ENCODE measurements at regions not wholly inside any gene's neighbourhood (a gene's known extent, or its start where the extent isn't known, plus 50 kb on each side); places are given as distances from the start of the nearest gene placed in this dataset.
"Not testable (repeated sequence)": the region's sequence is repeated elsewhere in the genome, so short reads cannot be mapped to it uniquely, and the experiment has no call there.

DNA sequence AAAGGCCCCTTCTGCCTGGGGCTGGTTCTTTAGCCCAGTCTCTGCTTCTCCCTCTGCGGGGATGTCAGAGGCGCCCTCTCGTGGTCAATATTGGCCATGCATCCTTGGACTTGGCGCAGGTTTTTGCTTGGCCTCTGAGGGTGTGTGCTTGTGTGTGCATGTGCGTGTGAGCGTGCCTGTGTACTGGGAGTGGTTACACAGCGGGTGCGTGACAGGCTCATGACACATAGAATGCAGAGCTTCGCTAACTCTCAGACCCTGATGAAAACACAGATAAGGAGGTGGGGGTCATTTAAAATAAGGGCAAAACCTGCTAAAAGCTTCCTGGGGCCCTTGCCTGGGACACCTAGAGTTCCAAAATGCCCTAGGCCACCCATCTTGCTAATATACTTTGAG is 160.9 kb downstream of the SMAD6 start:
- H3K4me3 ChIP-seq (ENCODE audit: low read depth, low read length): no peak overlapping the region
- DNase-seq (ENCODE audit: low read depth): peak; percentile 43

DNA sequence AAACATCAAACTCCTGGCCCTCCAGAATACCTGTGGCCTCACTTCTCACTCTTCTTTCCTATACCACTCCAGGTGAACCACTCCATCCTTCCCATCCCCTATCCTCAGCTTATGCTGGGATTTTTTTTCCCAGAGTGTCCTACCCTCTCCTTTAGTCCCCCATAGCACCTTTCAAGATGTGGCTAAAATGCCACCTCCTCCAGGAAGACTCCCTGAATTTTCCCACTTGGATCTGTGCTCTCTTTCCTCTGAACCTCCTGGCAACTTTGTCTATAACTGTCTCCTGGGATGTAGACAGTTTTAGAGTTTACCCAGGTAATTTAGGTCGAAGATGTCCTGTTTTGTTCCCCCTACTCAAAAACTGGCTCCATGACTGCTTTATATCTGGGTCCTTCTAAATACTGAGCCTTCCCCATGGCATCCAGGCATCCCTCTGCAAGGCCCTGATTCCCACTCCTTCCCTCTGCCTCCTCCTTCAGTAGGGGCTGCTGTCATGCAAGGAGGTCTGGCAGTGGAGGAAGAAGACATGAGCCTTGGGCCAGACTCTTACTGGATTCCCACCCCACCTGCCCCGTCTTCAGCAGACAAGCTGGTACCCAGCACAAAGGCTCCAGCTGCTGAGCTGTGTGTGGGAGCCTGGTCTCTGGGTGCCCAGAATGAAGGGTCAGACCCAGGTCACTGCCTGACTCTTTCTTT is 161.5 kb downstream of the SMAD6 start:
- no peak for DNase-seq (ENCODE audit: low read depth)
- H3K4me3 ChIP-seq (ENCODE audit: low read depth, low read length): no peak overlapping the region

DNA sequence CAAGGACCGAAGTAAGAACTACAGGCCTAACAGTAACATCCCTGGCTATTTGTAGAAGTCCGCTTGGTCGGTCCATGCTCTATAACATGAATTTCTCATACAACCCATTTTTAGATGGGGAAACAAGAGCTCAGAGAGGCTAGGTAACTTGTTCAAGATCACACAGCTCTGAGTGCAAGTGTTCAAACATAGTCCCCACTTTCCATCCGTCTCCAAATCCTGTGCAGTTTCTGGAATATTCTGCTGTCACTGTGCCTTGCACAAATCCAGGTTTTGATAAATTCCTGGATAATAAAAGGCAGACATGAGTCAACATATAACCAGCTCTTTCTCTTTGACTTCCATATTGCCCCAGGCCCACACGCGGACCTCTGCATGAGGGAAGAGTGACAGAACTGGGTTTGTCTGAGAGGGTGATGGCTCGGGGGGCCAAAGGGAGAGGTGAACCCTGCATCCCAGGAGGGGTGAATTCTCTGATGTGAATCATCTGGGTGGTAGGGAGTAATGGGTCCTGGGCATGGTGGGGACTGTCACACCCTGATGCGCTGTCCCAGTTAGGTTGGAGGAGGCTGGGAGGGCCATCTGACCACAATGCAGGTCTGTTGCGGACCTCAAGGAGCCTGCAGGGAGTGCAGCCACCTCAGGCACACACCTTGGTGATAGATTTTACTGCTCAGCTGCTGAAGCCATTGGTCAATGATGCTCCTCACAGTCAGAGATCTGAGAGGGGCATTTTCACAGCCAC is 162.2 kb downstream of the SMAD6 start:
- no peak overlapping the region for H3K4me3 ChIP-seq (ENCODE audit: low read depth, low read length)
- DNase-seq (ENCODE audit: low read depth): no peak

DNA sequence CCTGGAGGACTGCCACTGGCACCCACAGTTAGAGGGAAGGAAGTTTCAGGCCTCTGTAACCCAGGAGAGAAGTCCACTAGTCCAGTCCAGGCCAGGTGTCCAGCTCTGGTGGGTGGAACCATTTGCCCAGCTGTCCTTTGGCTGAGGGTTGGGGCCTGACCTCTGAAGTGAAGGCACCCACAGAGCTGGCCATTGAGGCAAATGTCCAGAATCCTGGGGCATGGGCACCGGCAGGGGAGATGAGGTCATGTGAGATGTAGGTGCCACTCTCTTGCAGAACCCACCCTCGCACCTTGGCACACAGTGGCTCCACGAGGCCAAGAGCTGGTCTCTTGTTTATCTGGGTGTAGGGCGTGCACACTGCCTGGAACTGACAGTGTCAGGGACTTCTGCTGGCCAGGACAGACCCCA is 162.8 kb downstream of the SMAD6 start:
- H3K4me3 ChIP-seq (ENCODE audit: low read depth, low read length): no peak overlapping the region
- no peak for DNase-seq (ENCODE audit: low read depth)

DNA sequence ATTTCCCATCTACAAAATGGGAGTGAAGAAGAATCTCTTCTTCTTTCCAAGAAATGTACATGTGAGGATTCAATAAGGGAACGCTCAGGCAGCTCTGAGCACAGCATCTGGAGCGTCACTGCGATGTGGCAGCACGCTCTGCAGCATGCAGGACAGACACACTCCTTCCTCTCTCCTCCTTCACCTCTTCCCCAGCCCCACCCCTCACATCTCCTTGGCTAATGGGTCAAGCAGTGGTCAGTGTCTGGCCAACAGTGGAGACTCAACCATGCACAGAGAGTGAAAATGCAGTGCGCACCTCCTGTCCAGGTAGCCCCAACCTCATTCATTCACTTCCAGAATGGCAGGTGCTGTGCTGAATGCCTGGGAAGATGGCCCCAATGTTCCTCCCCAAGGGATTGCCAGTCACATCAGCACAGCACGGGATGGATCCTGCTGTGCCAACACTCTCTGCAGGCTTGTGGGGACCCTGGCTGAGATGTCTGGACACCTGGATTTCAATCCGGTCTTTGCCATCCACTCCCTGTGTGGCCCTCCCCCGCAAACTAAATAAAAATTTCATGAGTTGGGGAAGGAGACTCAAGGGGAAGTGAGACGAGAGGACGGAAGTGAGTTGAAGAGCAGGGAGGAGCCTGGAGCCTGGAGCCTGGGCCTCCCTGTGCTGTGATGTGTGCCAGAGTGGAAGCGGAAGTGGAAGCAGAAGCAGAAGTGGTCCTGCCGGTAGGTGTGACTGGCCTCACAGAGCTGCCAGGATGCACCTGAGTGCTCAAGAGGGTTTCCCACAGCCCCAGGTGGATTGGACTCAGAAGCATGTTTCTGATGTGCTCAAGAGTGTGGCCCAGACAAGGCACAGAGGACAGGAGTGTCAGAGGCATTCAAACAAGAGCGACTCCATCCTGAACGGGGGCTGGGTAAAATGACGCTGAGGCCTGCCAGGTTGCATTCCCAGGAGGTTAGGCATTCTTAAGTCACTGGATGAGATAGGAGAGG is 163.9 kb downstream of the SMAD6 start:
- no peak for DNase-seq (ENCODE audit: low read depth)
- no peak overlapping the region for H3K4me3 ChIP-seq (ENCODE audit: low read depth, low read length)

DNA sequence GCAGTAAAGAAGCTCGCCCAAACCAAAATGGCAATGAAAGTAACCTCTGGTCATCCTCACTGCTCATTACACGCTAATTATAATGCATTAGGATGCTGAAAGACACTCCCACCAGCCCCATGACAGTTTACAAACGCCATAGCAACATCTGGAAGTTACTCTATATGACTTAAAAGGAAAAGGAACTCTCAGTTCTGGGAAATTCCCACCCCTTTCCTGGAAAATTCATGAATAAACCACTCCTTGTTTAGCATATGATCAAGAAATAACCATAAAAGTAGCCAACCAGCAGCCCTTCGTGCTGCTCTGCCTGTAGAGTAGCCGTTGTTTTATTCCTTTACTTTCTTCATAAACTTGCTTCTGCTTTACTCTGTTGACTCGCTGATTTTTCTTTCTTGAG is 164.6 kb downstream of the SMAD6 start:
- no peak overlapping the region for H3K4me3 ChIP-seq (ENCODE audit: low read depth, low read length)
- DNase-seq (ENCODE audit: low read depth): no peak

DNA sequence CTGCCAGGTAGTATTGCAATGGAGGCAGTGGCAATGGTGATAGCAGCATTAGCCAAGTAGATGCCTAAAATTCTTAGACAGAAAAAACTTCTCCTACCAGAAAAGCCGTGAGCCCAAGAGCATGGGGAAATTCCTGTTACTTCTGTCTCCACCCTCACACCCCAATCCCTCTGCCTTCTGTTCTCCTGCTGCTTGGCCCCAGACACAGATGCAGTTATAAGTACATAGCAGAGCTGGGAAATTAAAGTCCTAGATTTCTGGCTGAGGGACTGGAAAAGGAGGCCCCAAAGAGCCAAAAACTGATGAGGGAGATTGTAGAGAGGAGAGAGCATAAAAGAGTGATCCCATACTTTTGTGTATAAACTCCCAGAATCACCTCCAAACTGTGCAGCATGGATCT is 166.9 kb downstream of the SMAD6 start:
- no peak for DNase-seq (ENCODE audit: low read depth)
- H3K4me3 ChIP-seq (ENCODE audit: low read depth, low read length): no peak overlapping the region

DNA sequence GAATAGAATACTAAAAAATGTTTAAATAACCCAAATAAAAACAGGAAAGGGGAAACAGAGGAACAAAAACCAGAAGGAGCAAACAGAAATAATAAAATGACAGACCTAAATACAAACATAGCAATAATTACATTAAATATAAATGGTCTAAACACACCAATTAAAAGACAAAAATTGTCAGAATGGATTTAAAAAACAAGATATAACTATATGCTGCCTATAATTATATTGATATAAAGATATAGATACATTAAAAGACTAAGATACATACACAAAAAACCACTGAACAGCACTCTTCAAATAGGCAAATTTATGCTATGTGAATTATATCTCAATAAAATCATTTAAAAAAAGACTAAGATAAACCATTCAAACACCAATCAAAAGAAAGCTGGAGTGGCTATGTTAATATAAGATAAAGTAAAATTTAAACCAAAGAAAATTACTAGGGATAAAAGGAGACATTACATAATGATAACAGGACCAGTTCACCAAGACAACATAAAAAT is 168.9 kb downstream of the SMAD6 start:
- no peak overlapping the region for H3K4me3 ChIP-seq (ENCODE audit: low read depth, low read length)
- DNase-seq (ENCODE audit: low read depth): no peak

DNA sequence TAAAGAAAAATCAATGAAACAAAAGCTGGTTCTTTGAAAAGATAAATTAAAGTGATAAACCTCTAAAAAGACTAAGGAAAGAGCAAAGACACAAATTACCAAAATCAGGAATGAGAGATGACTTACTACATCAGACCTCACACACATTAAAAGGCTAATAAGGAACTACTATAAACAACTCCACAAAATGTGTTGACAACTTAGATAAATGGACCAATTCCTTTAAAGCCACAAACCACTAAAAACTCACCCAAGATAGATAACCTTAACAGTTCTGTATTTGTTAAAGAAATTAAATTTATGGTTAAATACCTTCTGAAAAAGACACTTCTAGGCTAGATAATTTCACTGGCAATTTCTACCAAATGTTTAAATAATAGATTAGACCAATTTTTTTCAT is 170.4 kb downstream of the SMAD6 start:
- no peak for DNase-seq (ENCODE audit: low read depth)

DNA sequence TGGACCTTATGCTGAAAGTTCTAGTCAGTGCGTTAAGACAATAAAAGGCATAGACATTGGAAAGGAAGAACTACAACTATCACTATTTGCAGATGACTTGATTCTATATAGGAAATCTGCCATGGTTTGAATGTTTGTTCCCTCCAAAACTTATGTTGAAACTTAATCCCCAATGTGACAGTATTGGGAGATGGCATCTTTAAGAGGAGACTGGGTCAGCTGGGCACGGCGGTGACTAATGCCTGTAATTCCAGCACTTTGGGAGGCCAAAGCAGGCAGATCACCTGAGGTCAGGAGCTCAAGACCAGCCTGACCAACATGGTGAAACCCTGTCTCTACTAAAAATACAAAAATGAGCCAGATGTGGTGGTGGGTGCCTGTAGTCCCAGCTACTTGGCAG is 171.3 kb downstream of the SMAD6 start:
- H3K4me3 ChIP-seq (ENCODE audit: low read depth, low read length); DNase-seq (ENCODE audit: low read depth): not testable (repeated sequence)

More for the DNA sequence above, 170.4 kb downstream of the SMAD6 start:
- no peak overlapping the region for H3K4me3 ChIP-seq (ENCODE audit: low read depth, low read length)

DNA sequence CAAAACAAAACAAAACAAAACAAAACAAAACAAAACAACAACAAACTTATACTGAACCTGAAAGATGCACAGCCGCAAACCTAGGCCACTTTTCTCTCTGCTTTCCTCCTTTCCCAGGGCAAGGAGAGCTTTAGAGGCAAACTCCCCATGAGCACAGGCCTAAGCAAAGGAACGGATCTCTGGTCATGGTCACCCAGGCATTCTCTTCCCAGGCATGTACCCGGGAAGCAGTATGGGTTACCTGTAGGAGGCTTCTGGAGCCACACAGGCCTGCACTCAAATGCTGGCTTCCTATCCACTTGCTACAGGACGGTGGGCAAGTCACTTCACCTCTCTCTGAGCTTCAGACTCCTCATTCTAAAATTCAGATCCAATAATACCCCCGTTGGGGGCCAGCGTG is 171.8 kb downstream of the SMAD6 start:
- no peak overlapping the region for H3K4me3 ChIP-seq (ENCODE audit: low read depth, low read length)
- DNase-seq (ENCODE audit: low read depth): no peak

DNA sequence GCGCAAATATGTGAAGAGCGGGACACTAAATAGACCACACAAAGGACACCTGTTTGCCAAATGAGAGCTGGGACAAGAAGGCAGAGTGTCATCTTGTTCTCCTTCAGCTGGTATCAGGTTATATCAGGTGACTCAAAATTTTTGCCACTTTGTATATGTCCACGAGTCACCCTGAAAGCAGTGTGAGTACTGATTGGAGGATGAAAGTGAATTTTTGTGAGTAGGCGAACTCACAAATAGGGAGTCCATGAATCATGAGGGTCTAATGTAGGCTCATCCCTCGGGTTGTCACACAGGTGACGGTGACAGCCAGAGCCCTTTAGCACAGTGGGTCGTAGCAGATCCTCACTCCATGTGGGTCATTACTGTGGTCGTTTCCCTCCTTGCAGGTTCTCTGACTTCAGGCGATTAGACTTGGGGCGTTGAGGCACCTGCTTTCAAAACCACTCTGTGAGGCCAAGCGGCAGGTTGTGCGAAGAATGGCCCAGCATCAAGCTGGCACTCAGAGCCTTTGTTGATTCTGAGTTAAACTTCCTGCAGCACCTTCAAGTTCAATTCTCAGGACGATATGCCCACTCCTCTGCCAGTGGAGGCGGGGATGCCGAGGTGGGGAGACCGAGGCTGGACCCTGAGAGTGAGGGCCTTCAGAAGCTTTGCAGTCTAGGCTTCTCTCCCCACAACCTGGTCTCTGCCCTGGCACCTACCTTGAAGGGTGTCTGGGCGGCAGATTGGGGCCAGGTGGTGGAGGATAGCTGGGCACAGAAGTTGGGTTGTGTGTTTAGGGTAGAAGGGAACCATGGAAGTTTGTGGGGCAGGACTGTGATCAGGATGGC is 173.8 kb downstream of the SMAD6 start:
- DNase-seq (ENCODE audit: low read depth): no peak
- no peak overlapping the region for H3K4me3 ChIP-seq (ENCODE audit: low read depth, low read length)

DNA sequence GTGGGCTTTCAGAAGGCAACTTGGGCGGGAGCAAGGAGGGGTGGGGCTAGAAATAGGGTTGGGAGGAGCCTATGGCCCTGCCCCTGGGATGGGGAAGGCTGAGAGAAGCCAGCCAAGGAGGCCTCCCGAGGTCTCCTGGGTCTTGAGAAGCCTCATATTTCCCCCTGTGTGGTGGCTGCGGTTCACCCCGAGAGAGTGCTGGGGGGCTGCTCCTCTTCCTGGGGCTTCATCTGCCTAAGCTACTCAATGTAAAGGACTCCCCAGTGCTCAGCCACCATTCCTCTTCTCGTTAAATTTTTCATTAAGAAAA is 174.3 kb downstream of the SMAD6 start:
- H3K4me3 ChIP-seq (ENCODE audit: low read depth, low read length): no peak overlapping the region
- no peak for DNase-seq (ENCODE audit: low read depth)

DNA sequence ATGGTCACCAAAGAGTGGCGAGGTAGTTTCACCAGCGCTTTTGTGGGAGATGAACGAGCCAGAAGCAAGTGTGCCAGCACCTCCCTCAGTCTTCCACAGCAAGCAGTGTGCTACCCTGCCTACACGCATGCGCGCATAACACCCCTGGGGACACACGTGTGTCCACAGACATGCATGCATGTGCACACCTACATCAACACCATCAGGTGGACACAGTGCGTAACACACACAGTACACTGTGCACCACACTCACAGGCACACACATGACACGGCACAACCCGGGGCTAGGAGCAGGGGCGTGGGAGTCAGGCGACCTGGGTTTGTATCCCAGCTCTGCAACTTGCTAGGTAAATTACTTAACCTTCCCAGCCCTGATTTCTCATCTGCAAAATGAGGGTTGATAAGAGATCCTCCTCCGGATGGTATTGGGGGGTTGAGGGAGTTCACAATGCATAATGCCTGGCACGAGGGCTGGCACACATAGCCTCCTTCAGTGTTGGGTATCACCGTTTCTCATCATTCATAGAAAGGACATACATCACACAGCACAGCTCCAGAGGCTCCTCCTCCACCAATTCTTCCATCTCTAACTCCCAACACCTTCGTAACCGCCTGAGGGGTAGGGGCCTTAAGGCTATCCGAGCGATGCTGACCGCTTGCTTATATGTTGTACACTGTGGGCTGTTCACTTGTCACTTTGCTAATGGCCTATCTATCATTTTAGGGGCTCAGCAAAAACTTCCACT is 174.9 kb downstream of the SMAD6 start:
- no peak overlapping the region for H3K4me3 ChIP-seq (ENCODE audit: low read depth, low read length)
- DNase-seq (ENCODE audit: low read depth): no peak

DNA sequence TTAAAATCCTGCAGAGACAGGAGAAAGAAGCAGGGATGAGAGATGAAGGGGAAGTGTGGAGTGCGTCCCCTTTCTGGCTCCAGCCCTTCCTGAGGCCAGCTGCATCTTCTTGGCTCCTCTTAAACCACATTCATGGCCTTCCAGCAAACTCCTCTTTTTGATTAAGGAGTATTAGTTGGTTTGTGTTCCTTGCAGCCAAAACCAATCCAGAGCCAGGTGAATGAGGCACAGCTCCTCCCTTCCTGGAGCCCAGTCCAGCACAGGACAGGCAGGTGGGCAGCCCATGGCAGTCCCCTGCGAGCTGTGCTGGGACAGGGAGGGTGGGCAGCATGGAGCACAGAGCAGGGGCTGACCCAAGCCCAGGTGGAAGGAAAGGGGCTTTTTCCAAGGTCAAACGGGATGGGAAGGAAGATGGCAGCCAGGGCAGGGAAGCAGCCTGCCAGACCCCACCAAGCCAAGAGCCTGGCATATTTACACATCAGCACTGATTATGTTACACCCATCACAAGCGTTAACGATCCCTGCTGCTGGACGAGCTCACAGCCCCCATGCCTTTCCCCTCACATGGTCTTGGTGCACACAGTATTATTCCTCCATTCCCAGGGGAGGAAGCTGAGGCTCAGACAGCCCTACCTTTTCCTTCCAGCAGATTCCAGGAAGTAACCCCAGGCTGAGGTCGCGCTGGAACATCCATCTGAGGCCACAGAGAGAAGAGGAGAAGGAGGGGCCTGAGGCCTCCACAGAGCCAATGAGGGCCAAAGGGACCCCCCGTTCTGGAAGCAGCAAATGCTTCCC is 175.6 kb downstream of the SMAD6 start:
- no peak for DNase-seq (ENCODE audit: low read depth)
- H3K4me3 ChIP-seq (ENCODE audit: low read depth, low read length): no peak overlapping the region

DNA sequence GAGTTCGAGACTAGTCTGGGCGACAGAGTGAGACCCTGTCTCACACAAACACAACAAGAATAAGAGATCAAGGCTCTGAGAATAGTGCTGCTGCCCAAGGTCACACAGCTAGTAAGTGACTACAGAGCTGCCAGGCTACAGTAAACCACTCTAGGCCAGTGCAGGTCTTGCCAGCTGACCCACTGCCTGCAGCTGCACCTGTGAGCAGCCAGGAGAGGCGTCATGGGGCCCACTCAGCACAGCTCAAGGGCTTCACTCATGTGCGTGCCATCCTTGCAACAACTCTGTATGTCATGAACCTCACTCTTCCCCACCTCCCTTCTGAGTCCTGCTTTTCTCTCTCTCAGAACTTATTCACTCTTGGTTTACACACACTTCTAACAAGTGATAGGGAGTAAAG is 176.7 kb downstream of the SMAD6 start:
- no peak overlapping the region for H3K4me3 ChIP-seq (ENCODE audit: low read depth, low read length)
- no peak for DNase-seq (ENCODE audit: low read depth)

DNA sequence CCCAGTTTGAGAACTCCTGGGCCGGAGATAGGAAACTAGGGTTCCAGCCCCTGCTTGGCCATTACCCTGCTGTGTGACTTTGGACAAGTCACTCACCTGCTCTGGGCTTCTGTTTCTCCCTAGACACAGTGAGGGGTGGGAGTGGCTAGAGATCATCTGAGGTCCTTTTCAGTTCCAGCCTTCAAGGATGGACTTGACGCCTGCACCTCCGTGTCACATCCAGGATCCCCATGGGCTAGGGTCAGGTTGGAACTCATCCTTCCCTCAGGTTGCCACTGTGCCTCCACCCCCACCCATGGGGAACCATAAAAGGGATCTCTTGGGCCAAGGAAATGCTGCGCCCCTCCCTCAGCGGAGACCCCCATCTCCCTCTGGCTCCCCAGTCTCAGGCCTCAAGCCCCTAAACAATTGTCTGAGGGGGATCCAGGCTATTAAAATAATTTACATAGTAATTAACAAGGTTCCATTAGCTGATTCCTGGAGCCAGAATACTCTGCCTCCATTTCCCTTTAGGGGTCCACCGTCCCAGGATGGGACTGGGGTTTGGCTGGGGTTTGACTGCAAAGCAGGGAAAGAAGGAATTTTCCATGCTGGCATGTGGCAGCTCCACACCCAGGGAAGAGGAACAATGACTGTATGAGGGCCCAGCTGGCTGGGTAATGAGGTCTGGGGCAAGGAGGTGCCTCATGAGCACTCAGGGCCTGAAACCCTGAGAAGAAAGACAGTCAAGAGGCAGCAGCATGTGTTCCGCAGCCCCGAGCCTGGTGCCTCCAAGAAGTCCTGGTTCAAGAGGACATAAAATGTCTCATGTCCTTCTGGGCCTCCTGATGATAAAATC is 177.7 kb downstream of the SMAD6 start:
- no peak for DNase-seq (ENCODE audit: low read depth)
- H3K4me3 ChIP-seq (ENCODE audit: low read depth, low read length): no peak overlapping the region

All from skeletal muscle cell (primary cell).